D721Med (cell line): ENCODE measurements at regions not wholly inside any gene's neighbourhood (a gene's known extent, or its start where the extent isn't known, plus 50 kb on each side); places are given as distances from the start of the nearest gene placed in this dataset.

ENCODE experiments used
- DNase-seq: peaks from one replicate; pipeline ENCODE4 v3.0.0; 2011; ENCODE audit warnings: low spot score; ENCODE audit not compliant: insufficient read length
- FAIRE-seq: peaks from 2 replicates; lab custom pipeline; 2011; peaks lifted over from hg19 to GRCh38; lab: Jason Lieb, UNC
- CTCF ChIP-seq: IDR thresholded peaks from 2 replicates; pipeline ENCODE4 v1.5.1; 2012; ENCODE audit warnings: mild to moderate bottlenecking, control low read depth; ENCODE audit not compliant: insufficient read depth; ENCODE audit errors: missing control alignments

- DNase-seq (no peak), FAIRE-seq (no peak)
- TF ChIP-seq CTCF = no peak
These were observed 136.0 kb upstream of the ALDH1B1 start for GRCh38 chr9:38256461-38256860.

DNA sequence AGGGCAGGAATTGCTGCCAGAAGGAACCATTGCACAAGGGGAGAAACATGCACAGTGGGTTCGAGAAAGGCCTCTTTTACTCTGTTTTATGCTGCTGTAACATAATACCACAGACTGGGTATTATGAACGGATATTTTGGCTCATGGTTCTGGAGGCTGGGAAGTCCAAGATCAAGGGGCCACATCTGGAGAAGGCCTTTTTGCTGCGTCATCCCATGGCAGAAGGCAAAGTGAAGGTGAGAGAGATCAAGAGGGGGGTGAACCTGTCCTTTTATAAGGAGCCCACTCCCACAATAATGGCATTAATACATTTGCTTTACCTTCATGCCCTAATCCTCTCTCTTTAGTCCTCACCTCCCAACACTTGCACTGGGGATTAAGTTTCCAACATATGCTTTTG is 136.9 kb upstream of the ALDH1B1 start:
- DNase-seq = no peak

GRCh38 chr9:38254756-38255155 is 137.7 kb upstream of the ALDH1B1 start:
- FAIRE-seq (no peak), DNase-seq (no peak)
- TF ChIP-seq CTCF = no peak

More for the DNA sequence above, 136.9 kb upstream of the ALDH1B1 start:
- no peak for FAIRE-seq
- TF ChIP-seq CTCF = no peak

GRCh38 chr9:38254151-38254550 is 138.4 kb upstream of the ALDH1B1 start:
- TF ChIP-seq CTCF = no peak
- FAIRE-seq (no peak), DNase-seq (no peak)

DNA sequence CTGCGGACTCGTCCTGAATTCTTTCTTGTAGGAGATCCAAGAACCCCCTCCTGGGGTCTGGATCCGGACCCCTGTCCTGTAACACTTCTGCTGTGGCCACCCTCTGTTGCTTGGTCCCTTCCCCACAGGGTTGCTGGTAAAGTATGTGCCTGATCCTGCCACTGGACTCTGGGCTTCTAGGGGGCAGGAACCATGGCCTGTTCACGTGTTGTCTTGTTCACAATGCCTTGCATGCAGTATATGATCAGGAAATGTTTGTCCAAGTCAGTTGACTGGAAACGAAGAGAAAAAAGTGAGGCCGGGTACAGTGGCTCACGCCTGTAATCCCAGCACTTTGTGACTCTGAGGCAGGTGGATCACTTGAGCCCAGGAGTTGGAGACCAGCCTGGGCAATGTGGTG is 139.3 kb upstream of the ALDH1B1 start:
- DNase-seq (no peak), FAIRE-seq (no peak)
- no peak for TF ChIP-seq CTCF

DNA sequence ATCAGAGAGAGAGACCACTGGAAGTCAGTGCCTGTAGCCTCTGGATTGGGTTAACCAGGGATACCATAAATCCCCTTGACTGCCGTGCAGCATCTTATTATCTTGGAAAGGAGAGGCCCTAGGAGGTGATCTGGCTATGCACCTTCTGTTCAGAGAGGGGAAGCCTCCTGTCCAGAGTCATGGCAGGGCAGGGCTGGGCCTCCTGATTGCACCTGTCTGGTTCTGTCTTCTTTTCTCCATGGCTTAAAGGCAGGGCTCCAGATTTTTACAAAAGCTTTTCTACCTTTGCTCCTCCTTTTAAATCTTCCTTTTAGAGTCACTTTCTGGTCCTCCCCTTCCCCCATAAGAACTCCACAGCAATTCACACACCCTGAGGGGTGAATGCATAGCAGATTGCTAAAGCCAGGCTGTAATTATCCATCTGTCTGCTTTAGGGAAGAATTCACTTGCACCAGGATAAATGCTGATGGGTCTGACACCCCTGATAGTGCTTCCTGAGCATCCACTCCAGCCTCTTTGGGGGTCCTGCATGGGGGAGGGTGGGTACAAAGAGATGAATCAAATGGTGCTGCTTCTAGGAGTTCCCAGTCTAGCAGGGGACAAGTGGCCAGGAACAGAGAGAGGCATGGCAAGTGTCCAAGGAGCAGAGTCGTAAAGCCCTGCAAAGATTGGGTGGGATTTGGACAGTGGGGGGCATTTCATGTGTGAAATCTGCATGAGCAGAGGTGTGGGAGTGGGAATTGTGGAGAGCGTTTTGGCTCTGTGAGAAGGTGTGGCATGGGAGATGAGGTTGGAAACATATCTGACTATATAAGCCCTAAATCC is 141.3 kb upstream of the ALDH1B1 start:
- TF ChIP-seq CTCF = no peak
- FAIRE-seq (peak; percentile 61), DNase-seq (no peak)
